A673 (cell line): ENCODE measurements at regions not wholly inside any gene's neighbourhood (a gene's known extent, or its start where the extent isn't known, plus 50 kb on each side); places are given as distances from the start of the nearest gene placed in this dataset.

Experiments used
- BruUV-seq: library from RNA; stranded (reverse); fragments of 400-500 nt; replicated peaks from 2 replicates; lab custom pipeline; 2021; lab: Mats Ljungman, UMichigan
- CTCF ChIA-PET: fragments of 300-600 bp; sonication (Branson Sonifier 250); formaldehyde crosslinking; loops from one replicate; lab custom pipeline; 2022; ENCODE audit warnings: antibody characterized with exemption; lab: Charles Lee
- POLR2A ChIA-PET: fragments of 300-600 bp; sonication (Branson Sonifier 250); formaldehyde crosslinking; loops from one replicate; lab custom pipeline; 2022; ENCODE audit warnings: antibody characterized with exemption; ENCODE audit not compliant: low non-redundant PET; lab: Charles Lee
- DNase-seq: peaks from one replicate; pipeline ENCODE4 v3.0.0-alpha.2; 2015; ENCODE audit warnings: low spot score
- H3K27ac ChIP-seq: fragments of 200-600 bp; sonication (generic); 2 replicates; pipeline ENCODE4 v1.5.1; 2016; ENCODE audit warnings: mixed run types, low read depth, mild to moderate bottlenecking, mixed read lengths, antibody characterized with exemption, low read length; ENCODE audit not compliant: poor library complexity, severe bottlenecking
- H3K27me3 ChIP-seq: fragments of 200-600 bp; sonication (generic); replicated peaks from 2 replicates; pipeline ENCODE4 v1.6.1; 2017; ENCODE audit warnings: mixed run types, low read depth, mild to moderate bottlenecking, mixed read lengths, antibody characterized with exemption, low read length; ENCODE audit not compliant: insufficient read depth, poor library complexity
- H3K36me3 ChIP-seq: fragments of 200-600 bp; sonication (generic); 2 replicates; pipeline ENCODE4 v1.6.1; 2016; ENCODE audit warnings: mixed run types, mild to moderate bottlenecking, mixed read lengths, antibody characterized with exemption, low read length; ENCODE audit not compliant: insufficient read depth, poor library complexity, severe bottlenecking
- H3K4me1 ChIP-seq: fragments of 200-600 bp; sonication (generic); 2 replicates; pipeline ENCODE4 v1.6.1; 2017; ENCODE audit warnings: mixed run types, mild to moderate bottlenecking, mixed read lengths, antibody characterized with exemption, low read length; ENCODE audit not compliant: insufficient read depth, poor library complexity, severe bottlenecking
- H3K4me3 ChIP-seq: fragments of 200-600 bp; sonication (generic); 2 replicates; pipeline ENCODE4 v1.5.1; 2016; ENCODE audit warnings: low read depth, mixed run types, mild to moderate bottlenecking, mixed read lengths, low read length; ENCODE audit not compliant: poor library complexity, severe bottlenecking
- H3K9me3 ChIP-seq: fragments of 200-600 bp; sonication (generic); 2 replicates; pipeline ENCODE4 v1.6.1; 2016; ENCODE audit warnings: mixed run types, low read depth, mild to moderate bottlenecking, mixed read lengths, antibody characterized with exemption, low read length; ENCODE audit not compliant: poor library complexity, severe bottlenecking
- CTCF ChIP-seq: fragments of 300-800, 200-600 bp; sonication (generic); conservative IDR thresholded peaks from 2 replicates; pipeline ENCODE4 v1.5.1; 2017; ENCODE audit warnings: low read depth, mild to moderate bottlenecking, antibody characterized with exemption, low read length, moderate library complexity, mixed read lengths
- EZH2 ChIP-seq: fragments of 200-600 bp; sonication (generic); IDR thresholded peaks from 2 replicates; pipeline ENCODE4 v1.6.1; 2017; ENCODE audit warnings: borderline replicate concordance, low read depth, mild to moderate bottlenecking, mixed read lengths, antibody characterized with exemption, low read length; ENCODE audit not compliant: poor library complexity, severe bottlenecking
- intact Hi-C: fragments of 100-400 bp; cut with micrococcal nuclease; formaldehyde crosslinking; loops from one replicate; pipeline ENCODE4 v1.10.0; 2022; ENCODE audit not compliant: unreplicated experiment

- DNase-seq: no peak
- ChIA-PET POLR2A (no interaction called here), CTCF (no interaction called here)
- no peak overlapping the region for H3K27ac ChIP-seq
- TF ChIP-seq CTCF (no peak), EZH2 (no peak)
- H3K9me3 ChIP-seq: peaks cover 5% of the 10 kb centered on the region
- intact Hi-C loops: no loop called here
- H3K36me3 ChIP-seq: no peaks in the 10 kb centered on the region
- no peaks in the 10 kb centered on the region for H3K27me3 ChIP-seq
- no TSS peak for BruUV-seq
- H3K4me1 ChIP-seq: no peaks in the 10 kb centered on the region
- H3K4me3 ChIP-seq: no peak overlapping the region
These were observed 631.7 kb upstream of the SGCG start for GRCh38 chr13:22549126-22549525.

- no peaks in the 10 kb centered on the region for H3K36me3 ChIP-seq
- no peaks in the 10 kb centered on the region for H3K4me1 ChIP-seq
- intact Hi-C loops: no loop called here
- H3K27ac ChIP-seq: no peak overlapping the region
- BruUV-seq: no TSS peak
- TF ChIP-seq CTCF (no peak), EZH2 (no peak)
- H3K4me3 ChIP-seq: no peak overlapping the region
- ChIA-PET CTCF (no interaction called here), POLR2A (no interaction called here)
- no peak for DNase-seq
- no peaks in the 10 kb centered on the region for H3K27me3 ChIP-seq
- H3K9me3 ChIP-seq: peaks cover 3% of the 10 kb centered on the region
These were observed 619.2 kb upstream of the SGCG start for GRCh38 chr13:22561581-22561980.

- no peak for DNase-seq
- intact Hi-C loops: no loop called here
- ChIA-PET CTCF (interaction anchor here (0.6 to 0.7 kb wide), 2 partner anchors 178 to 1093 kb away, joined by 3 read pairs; no protein-coding TSS in a partner anchor), POLR2A (no interaction called here)
- Histone ChIP-seq H3K27me3 (no peaks in the 10 kb centered on the region), H3K27ac (no peak overlapping the region), H3K9me3 (peaks cover 3% of the 10 kb centered on the region), H3K4me1 (no peaks in the 10 kb centered on the region), H3K4me3 (no peak overlapping the region), H3K36me3 (no peaks in the 10 kb centered on the region)
- TF ChIP-seq CTCF (no peak), EZH2 (no peak)
- BruUV-seq: no TSS peak
These were observed 618.7 kb upstream of the SGCG start for GRCh38 chr13:22562116-22562515.
